Cardiac septum (tissue), 1 donor: ENCODE measurements at regions not wholly inside any gene's neighbourhood (a gene's known extent, or its start where the extent isn't known, plus 50 kb on each side); places are given as distances from the start of the nearest gene placed in this dataset.
"Not testable (repeated sequence)": the region's sequence is repeated elsewhere in the genome, so short reads cannot be mapped to it uniquely, and the experiment has no call there.

Experiments used
- DNase-seq: peaks from one replicate; pipeline ENCODE4 v3.0.0-alpha.2; 2020; ENCODE audit warnings: low spot score
- intact Hi-C: fragments of 100-400 bp; cut with DNase I; formaldehyde crosslinking; loops from one replicate; pipeline ENCODE4 v1.14.0; 2022
- donor health status: DM: no; HTN: no; CAD: no.

GRCh38 chr4:72814241-72814640 is 245.2 kb upstream of the ADAMTS3 start:
- intact Hi-C loops: no loop called here
- DNase-seq: no peak

- DNase-seq: no peak
- intact Hi-C loops: no loop called here
Measured at GRCh38 chr4:72809208-72809607, 240.2 kb upstream of the ADAMTS3 start.

- no peak for DNase-seq
- intact Hi-C loops: no loop called here
Measured at GRCh38 chr4:72805284-72805683, 236.3 kb upstream of the ADAMTS3 start.

GRCh38 chr4:72797486-72797885 is 228.5 kb upstream of the ADAMTS3 start:
- DNase-seq: no peak
- intact Hi-C loops: no loop called here

GRCh38 chr4:72791054-72791453 is 222.0 kb upstream of the ADAMTS3 start:
- intact Hi-C loops: no loop called here
- no peak for DNase-seq

- intact Hi-C loops: no loop called here
Measured at GRCh38 chr4:72786401-72786990, 217.5 kb upstream of the ADAMTS3 start.

GRCh38 chr4:72779241-72779640 is 210.2 kb upstream of the ADAMTS3 start:
- intact Hi-C loops: no loop called here
- no peak for DNase-seq

More at GRCh38 chr4:72786401-72786990, 217.5 kb upstream of the ADAMTS3 start:
- DNase-seq: no peak

- intact Hi-C loops: no loop called here
Measured at GRCh38 chr4:72777436-72777835, 208.4 kb upstream of the ADAMTS3 start.

GRCh38 chr4:72770708-72771107 is 201.7 kb upstream of the ADAMTS3 start:
- intact Hi-C loops: no loop called here
- no peak for DNase-seq

More at GRCh38 chr4:72777436-72777835, 208.4 kb upstream of the ADAMTS3 start:
- DNase-seq: no peak

GRCh38 chr4:72768364-72768763 is 199.3 kb upstream of the ADAMTS3 start:
- intact Hi-C loops: no loop called here

GRCh38 chr4:72767618-72768302 is 198.7 kb upstream of the ADAMTS3 start:
- no peak for DNase-seq
- intact Hi-C loops: no loop called here

More at GRCh38 chr4:72768364-72768763, 199.3 kb upstream of the ADAMTS3 start:
- no peak for DNase-seq

GRCh38 chr4:72765788-72766187 is 196.8 kb upstream of the ADAMTS3 start:
- DNase-seq, intact Hi-C loops: not testable (repeated sequence)

GRCh38 chr4:72761368-72762038 is 192.5 kb upstream of the ADAMTS3 start:
- intact Hi-C loops: no loop called here
- no peak for DNase-seq

GRCh38 chr4:72753414-72753813 is 184.4 kb upstream of the ADAMTS3 start:
- DNase-seq, intact Hi-C loops: not testable (repeated sequence)

- intact Hi-C loops: no loop called here
- no peak for DNase-seq
Measured at GRCh38 chr4:72744103-72744725, 175.2 kb upstream of the ADAMTS3 start.

- no peak for DNase-seq
- intact Hi-C loops: no loop called here
Measured at GRCh38 chr4:72743078-72743477, 174.1 kb upstream of the ADAMTS3 start.

- intact Hi-C loops: no loop called here
- no peak for DNase-seq
Measured at GRCh38 chr4:72715299-72715698, 146.3 kb upstream of the ADAMTS3 start.

GRCh38 chr4:72714482-72715279 is 145.7 kb upstream of the ADAMTS3 start:
- intact Hi-C loops: no loop called here
- DNase-seq: no peak

GRCh38 chr4:72712997-72713396 is 144.0 kb upstream of the ADAMTS3 start:
- DNase-seq: no peak
- intact Hi-C loops: no loop called here

GRCh38 chr4:72709475-72709874 is 140.5 kb upstream of the ADAMTS3 start:
- intact Hi-C loops: loop anchor here (10.0 kb wide), 2 partner anchors 205 kb away; no protein-coding TSS in a partner anchor
- DNase-seq: no peak
